Muscle layer of colon (tissue), 2 donors: ENCODE measurements at regions not wholly inside any gene's neighbourhood (a gene's known extent, or its start where the extent isn't known, plus 50 kb on each side); places are given as distances from the start of the nearest gene placed in this dataset.
"Not testable (repeated sequence)": the region's sequence is repeated elsewhere in the genome, so short reads cannot be mapped to it uniquely, and the experiment has no call there.

Source experiments
- H3K27ac ChIP-seq: one replicate; pipeline ENCODE4 v1.7.0; 2013; ENCODE audit warnings: low read depth, mild to moderate bottlenecking, low read length, moderate library complexity
- H3K27me3 ChIP-seq, 2 donors: one replicate each; pipeline ENCODE4 v1.7.0; 2013; ENCODE audit warnings: low read length in 2 of 2, mild to moderate bottlenecking in 2 of 2; ENCODE audit not compliant: insufficient read depth in 2 of 2, control insufficient read depth in 1 of 2
- H3K36me3 ChIP-seq: one replicate; pipeline ENCODE4 v1.7.0; 2013; ENCODE audit warnings: mild to moderate bottlenecking, low read length; ENCODE audit not compliant: insufficient read depth
- H3K4me1 ChIP-seq: one replicate; pipeline ENCODE4 v1.7.0; 2013; ENCODE audit warnings: mild to moderate bottlenecking, low read length; ENCODE audit not compliant: insufficient read depth
- H3K4me3 ChIP-seq, 2 donors: one replicate each; pipeline ENCODE4 v1.7.0; 2013; ENCODE audit warnings: low read length in 2 of 2, low read depth in 1 of 2, mild to moderate bottlenecking in 1 of 2, moderate library complexity in 1 of 2
- H3K9ac ChIP-seq: one replicate; pipeline ENCODE4 v1.7.0; 2013; ENCODE audit warnings: low read length
- H3K9me3 ChIP-seq: one replicate; pipeline ENCODE4 v1.7.0; 2013; ENCODE audit warnings: mild to moderate bottlenecking, low read length
- donor health status: abdominal sarcoma.
- donor health status: Adenocarcinoma of cecum.

- H3K4me1 ChIP-seq, H3K36me3 ChIP-seq, H3K4me3 ChIP-seq, H3K9ac ChIP-seq, H3K27ac ChIP-seq, H3K9me3 ChIP-seq, H3K27me3 ChIP-seq: not testable (repeated sequence)
Measured at GRCh38 chr5:36426070-36426469, 124.4 kb upstream of the RANBP3L start.

GRCh38 chr5:36435516-36435915 lies 133.8 kb upstream of the RANBP3L start:
- H3K9me3 ChIP-seq: no peaks in the 10 kb centered on the region
- H3K4me3 ChIP-seq: no peak overlapping the region
- H3K27me3 ChIP-seq: no peaks in the 10 kb centered on the region
- no peaks in the 10 kb centered on the region for H3K36me3 ChIP-seq
- no peak overlapping the region for H3K9ac ChIP-seq
- H3K4me1 ChIP-seq: no peaks in the 10 kb centered on the region
- H3K27ac ChIP-seq: no peak overlapping the region

- no peaks in the 10 kb centered on the region for H3K27me3 ChIP-seq
- H3K4me1 ChIP-seq: no peaks in the 10 kb centered on the region
- no peak overlapping the region for H3K27ac ChIP-seq
- no peaks in the 10 kb centered on the region for H3K36me3 ChIP-seq
- no peak overlapping the region for H3K9ac ChIP-seq
- H3K9me3 ChIP-seq: no peaks in the 10 kb centered on the region
- H3K4me3 ChIP-seq: no peak overlapping the region
Measured at GRCh38 chr5:36436306-36436705, 134.6 kb upstream of the RANBP3L start.

GRCh38 chr5:36438765-36439561 lies 137.3 kb upstream of the RANBP3L start:
- Histone ChIP-seq H3K9ac (no peak overlapping the region), H3K4me1 (no peaks in the 10 kb centered on the region), H3K36me3 (no peaks in the 10 kb centered on the region), H3K27ac (no peak overlapping the region), H3K4me3 (no peak overlapping the region), H3K9me3 (no peaks in the 10 kb centered on the region), H3K27me3 (no peaks in the 10 kb centered on the region)

GRCh38 chr5:36440300-36440699 lies 138.6 kb upstream of the RANBP3L start:
- H3K27ac ChIP-seq: no peak overlapping the region
- no peak overlapping the region for H3K9ac ChIP-seq
- no peaks in the 10 kb centered on the region for H3K27me3 ChIP-seq
- no peaks in the 10 kb centered on the region for H3K4me1 ChIP-seq
- no peak overlapping the region for H3K4me3 ChIP-seq
- no peaks in the 10 kb centered on the region for H3K36me3 ChIP-seq
- no peaks in the 10 kb centered on the region for H3K9me3 ChIP-seq

- Histone ChIP-seq H3K9ac (no peak overlapping the region), H3K4me1 (no peaks in the 10 kb centered on the region), H3K9me3 (no peaks in the 10 kb centered on the region), H3K4me3 (no peak overlapping the region), H3K36me3 (no peaks in the 10 kb centered on the region), H3K27ac (no peak overlapping the region), H3K27me3 (no peaks in the 10 kb centered on the region)
Measured at GRCh38 chr5:36441280-36441679, 139.6 kb upstream of the RANBP3L start.

- Histone ChIP-seq H3K27ac (no peak overlapping the region), H3K36me3 (no peaks in the 10 kb centered on the region), H3K9ac (no peak overlapping the region), H3K4me3 (no peak overlapping the region), H3K9me3 (no peaks in the 10 kb centered on the region), H3K27me3 (no peaks in the 10 kb centered on the region), H3K4me1 (no peaks in the 10 kb centered on the region)
Measured at GRCh38 chr5:36442352-36442751, 140.7 kb upstream of the RANBP3L start.

- Histone ChIP-seq H3K27me3 (no peaks in the 10 kb centered on the region), H3K4me1 (no peaks in the 10 kb centered on the region), H3K9me3 (no peaks in the 10 kb centered on the region), H3K27ac (no peak overlapping the region), H3K9ac (no peak overlapping the region), H3K4me3 (no peak overlapping the region), H3K36me3 (no peaks in the 10 kb centered on the region)
Measured at GRCh38 chr5:36442796-36443195, 141.1 kb upstream of the RANBP3L start.

GRCh38 chr5:36443941-36444340 lies 142.2 kb upstream of the RANBP3L start:
- H3K9ac ChIP-seq: no peak overlapping the region
- no peaks in the 10 kb centered on the region for H3K9me3 ChIP-seq
- no peak overlapping the region for H3K27ac ChIP-seq
- no peaks in the 10 kb centered on the region for H3K27me3 ChIP-seq
- no peaks in the 10 kb centered on the region for H3K36me3 ChIP-seq
- H3K4me3 ChIP-seq: no peak overlapping the region
- H3K4me1 ChIP-seq: no peaks in the 10 kb centered on the region

- Histone ChIP-seq H3K9me3 (no peaks in the 10 kb centered on the region), H3K27ac (no peak overlapping the region), H3K4me1 (no peaks in the 10 kb centered on the region), H3K4me3 (no peak overlapping the region), H3K9ac (no peak overlapping the region), H3K27me3 (no peaks in the 10 kb centered on the region), H3K36me3 (no peaks in the 10 kb centered on the region)
Measured at GRCh38 chr5:36444582-36445418, 143.1 kb upstream of the RANBP3L start.

GRCh38 chr5:36447776-36448175 lies 146.1 kb upstream of the RANBP3L start:
- no peaks in the 10 kb centered on the region for H3K9me3 ChIP-seq
- no peak overlapping the region for H3K9ac ChIP-seq
- H3K4me1 ChIP-seq: no peaks in the 10 kb centered on the region
- no peaks in the 10 kb centered on the region for H3K36me3 ChIP-seq
- no peak overlapping the region for H3K27ac ChIP-seq
- no peak overlapping the region for H3K4me3 ChIP-seq
- no peaks in the 10 kb centered on the region for H3K27me3 ChIP-seq
